HG03045 (cell line): ENCODE measurements at regions not wholly inside any gene's neighbourhood (a gene's known extent, or its start where the extent isn't known, plus 50 kb on each side); places are given as distances from the start of the nearest gene placed in this dataset.
"Not testable (repeated sequence)": the region's sequence is repeated elsewhere in the genome, so short reads cannot be mapped to it uniquely, and the experiment has no call there.

ENCODE experiments used
- ATAC-seq: cut with Tn5 transposase; IDR thresholded peaks from one replicate; pipeline ENCODE4 v1.9.1; 2021; ENCODE audit warnings: mild to moderate bottlenecking, moderate library complexity; ENCODE audit not compliant: unreplicated experiment

- no peak for ATAC-seq
Observed at GRCh38 chr15:46088486-46089445, 453.9 kb downstream of the SQOR start.

GRCh38 chr15:46089467-46089935 is 454.7 kb downstream of the SQOR start:
- ATAC-seq, result no peak

DNA sequence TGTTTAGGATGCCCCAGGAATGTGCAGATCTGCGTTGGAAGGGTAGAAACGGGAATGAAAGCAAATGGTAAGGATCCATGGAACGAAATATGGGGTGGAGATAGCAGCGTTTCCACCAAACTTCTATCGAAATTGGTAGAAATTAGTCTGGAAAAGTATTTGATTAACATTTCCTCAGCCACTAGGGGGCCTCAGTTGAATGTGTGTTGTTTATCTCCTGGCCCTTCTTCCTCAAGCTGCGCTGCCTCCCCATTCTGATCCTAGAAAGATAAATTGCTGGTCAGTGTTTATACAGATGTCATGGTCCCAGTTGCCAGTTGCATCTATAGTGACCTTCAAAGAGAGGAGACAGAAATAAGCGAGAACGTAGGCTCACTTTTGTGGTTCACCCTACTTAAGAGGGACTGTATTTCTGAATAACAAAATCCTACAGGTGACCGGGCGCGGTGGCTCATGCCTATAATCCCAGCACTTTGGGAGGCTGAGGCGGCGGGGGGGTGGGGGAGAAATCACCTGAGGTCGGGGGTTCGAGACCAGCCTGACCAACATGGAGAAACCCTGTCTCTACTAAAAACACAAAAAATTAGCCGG is 457.1 kb downstream of the SQOR start:
- ATAC-seq, result no peak

GRCh38 chr15:46098006-46098405 is 463.2 kb downstream of the SQOR start:
- ATAC-seq, result not testable (repeated sequence)

- no peak for ATAC-seq
Observed at GRCh38 chr15:46110755-46111154, 475.9 kb downstream of the SQOR start.

- ATAC-seq, result no peak
Observed at GRCh38 chr15:46111730-46112129, 476.9 kb downstream of the SQOR start.

- no peak for ATAC-seq
Observed at GRCh38 chr15:46117071-46117470, 482.2 kb downstream of the SQOR start.

DNA sequence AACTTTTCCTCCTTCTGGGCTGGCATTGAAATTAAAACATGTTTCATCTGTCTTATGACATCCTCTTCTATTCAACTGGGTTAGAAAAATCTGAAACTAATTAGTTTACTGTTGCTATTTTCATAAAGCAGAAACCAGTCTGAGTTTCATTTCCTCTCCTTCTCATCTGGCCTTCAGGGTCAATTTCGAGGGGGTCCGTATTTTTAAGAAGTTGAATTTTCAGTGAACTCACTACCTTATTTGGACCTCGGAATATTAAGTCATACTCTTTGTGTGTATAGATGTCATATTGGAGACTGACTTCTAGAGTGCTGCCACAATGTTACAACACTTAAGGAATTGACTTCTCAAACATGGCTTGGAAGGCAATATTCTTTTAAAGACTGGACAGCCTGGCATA is 485.9 kb downstream of the SQOR start:
- no peak for ATAC-seq

GRCh38 chr15:46121441-46121840 is 486.6 kb downstream of the SQOR start:
- no peak for ATAC-seq

DNA sequence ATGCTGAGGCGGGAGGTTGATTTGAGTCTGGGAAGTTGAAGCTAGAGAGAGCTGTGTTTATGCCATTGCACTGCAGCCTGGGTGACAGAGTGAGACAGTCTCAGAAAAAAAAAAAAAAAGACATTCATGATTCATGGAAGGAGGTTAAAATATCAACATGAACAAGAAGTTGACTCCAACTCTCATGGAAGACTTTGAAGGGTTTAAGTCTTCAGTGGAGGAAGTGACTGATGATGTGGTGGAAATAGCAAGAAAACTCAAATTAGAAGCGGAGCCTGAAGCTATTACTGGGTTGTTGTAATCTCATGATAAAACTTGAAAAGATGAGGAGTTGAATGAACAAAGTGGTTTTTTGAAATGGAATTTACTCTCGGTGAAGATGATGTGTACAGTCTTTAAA is 491.8 kb downstream of the SQOR start:
- no peak for ATAC-seq

GRCh38 chr15:46127361-46127874 is 492.6 kb downstream of the SQOR start:
- ATAC-seq, result no peak

DNA sequence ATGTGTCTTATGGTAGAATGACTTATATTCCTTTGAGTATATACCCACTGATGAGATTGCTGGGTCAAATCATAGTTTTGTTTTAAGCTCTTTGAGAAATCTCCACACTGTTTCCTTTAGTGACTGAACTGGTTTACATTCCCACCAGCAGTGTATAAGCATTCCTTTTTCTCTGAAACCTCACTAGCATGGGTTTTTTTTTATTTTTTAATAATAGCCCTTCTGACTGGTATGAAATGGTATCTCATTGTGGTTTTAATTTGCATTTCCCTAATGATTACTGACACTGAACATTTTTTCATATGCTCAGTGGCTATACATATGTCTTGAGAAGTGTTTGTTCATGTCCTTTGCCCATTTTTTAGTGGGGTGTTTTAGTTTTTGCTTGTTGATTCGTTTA is 494.3 kb downstream of the SQOR start:
- no peak for ATAC-seq

DNA sequence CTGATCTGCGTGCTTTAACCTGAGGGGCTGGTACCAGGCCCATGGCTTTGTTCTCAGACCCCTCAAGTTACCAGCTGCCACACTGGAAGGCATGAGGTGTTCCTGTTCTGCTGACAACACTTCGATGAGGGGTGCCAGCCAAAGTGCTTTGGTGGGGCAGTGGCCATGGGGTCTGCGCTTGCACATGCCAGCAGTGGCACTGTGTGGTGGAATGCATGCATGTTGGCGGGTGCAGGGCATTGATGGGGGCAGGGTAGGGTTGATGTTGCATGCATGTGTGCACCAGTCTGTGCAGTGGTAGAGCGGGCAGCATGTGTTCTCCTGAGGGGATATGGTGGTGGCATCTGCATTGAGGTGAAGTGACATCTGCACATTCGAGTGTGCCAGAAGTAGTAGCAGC is 497.0 kb downstream of the SQOR start:
- ATAC-seq, result no peak

DNA sequence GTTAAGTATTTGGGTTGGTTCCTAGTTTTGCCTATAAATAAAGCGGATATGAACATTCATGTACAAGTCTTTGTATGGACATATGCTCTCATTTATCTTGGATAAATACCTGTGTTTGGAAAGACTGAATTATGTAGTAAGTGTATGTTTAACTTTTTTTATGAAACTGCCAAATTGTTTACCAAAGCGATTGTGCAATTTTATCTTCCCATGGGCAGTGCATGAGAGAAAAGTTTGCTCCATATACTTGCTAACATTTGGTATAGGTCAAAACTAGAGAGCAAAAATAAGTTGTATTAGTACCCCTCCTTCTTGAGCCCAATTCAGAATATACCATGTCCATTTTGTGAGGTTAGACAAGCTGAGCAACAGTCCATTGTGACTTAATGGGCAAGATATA is 502.6 kb downstream of the SQOR start:
- ATAC-seq, result no peak

GRCh38 chr15:46146002-46146401 is 511.2 kb downstream of the SQOR start:
- ATAC-seq, result no peak

DNA sequence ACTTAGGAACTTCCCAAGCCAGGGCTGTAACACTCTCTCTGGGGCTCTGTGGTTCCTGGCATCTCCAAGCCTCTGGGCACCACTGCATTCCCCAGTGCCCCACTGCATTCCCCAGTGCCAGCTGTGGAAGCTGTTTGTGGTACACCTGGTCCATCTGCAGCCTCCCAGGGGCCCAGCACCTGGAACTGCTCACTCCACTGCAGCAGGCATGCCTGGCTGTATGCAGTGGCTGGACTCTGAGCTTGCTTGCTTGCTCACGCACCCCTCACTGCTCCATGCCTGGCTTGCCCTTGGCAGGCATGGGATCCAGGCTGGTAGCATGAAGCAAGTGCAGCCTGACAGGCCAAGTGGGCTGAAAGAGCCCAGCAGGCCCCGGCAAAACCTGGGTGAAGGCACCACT is 512.1 kb downstream of the SQOR start:
- ATAC-seq, result no peak

GRCh38 chr15:46151786-46152185 is 517.0 kb downstream of the SQOR start:
- no peak for ATAC-seq

DNA sequence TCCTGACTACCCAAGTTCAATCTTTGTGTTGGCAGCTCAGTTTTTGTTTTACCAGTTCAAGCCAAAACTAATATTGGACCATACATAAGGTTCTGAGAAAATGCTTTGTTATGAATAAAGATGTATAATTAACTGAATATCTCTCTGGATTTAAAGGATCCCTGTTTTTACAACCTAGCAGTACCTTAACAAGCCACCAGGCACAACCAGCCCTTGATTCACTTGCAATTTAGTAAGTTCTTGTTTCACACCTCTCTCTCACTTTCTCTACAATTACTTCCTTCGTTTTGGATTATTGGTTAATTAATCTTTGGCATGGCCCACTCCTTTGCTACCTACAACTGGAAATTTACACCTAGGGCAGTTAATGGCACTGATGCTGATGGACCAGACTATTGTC is 531.9 kb downstream of the SQOR start:
- no peak for ATAC-seq

DNA sequence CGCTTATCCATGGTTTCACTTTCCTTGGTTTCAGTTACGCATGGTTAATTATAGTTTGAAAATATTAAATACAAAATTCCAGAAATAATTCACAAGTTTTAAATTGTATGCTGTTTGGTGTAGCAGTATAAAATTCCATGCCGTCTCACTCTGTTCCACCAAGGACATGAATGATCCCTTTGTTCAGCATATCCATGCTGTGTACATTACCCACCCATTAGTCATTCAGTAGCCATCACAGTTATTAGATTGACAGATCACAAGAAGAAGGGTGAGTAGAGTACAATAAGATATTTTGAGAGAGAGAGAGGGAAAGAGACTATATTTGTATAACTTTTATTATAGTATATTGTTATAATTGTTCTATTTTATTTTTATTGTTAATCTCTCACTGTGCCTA is 535.5 kb downstream of the SQOR start:
- ATAC-seq, result no peak

GRCh38 chr15:46174122-46174521 is 539.3 kb downstream of the SQOR start:
- no peak for ATAC-seq

DNA sequence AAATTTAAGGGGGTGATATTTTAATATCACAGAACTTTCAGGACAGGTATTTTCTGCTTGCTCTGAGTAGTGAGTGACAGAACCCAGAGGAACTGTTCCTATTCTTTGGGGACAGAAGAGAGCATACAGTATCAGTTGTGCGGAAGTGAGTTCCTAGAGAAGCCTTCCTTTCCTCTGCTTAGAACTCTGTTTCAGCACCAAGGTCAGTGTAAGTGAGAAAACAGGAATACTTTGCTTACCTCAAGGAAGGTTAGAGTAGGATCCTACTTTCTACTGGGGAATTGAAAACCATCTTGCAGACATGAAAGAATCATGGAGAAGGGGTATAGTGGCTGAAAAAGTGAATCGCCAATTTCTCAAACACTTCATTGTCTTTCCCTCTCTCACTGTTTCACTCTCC is 542.4 kb downstream of the SQOR start:
- ATAC-seq, result no peak

DNA sequence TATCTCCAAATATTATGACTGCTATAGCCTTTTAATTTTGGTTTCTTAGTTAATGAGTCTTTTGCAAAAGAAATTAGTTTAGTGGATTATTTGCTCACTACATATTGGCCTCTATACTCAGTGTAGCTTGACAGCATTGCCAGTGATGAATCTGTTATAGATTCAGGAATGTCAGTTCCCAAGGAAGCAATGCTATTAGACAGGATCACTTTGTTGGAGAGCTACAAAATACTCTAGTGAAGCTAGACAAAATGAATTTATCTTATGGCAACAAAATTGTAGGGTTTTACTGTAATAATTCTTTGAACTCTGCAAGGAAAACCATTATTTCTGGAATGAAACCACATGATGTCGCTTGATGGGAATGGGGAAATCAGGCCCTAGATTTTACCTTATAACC is 543.3 kb downstream of the SQOR start:
- no peak for ATAC-seq
